ENCODE measurements at regions not wholly inside any gene's neighbourhood (a gene's known extent, or its start where the extent isn't known, plus 50 kb on each side); places are given as distances from the start of the nearest gene placed in this dataset.

DNA sequence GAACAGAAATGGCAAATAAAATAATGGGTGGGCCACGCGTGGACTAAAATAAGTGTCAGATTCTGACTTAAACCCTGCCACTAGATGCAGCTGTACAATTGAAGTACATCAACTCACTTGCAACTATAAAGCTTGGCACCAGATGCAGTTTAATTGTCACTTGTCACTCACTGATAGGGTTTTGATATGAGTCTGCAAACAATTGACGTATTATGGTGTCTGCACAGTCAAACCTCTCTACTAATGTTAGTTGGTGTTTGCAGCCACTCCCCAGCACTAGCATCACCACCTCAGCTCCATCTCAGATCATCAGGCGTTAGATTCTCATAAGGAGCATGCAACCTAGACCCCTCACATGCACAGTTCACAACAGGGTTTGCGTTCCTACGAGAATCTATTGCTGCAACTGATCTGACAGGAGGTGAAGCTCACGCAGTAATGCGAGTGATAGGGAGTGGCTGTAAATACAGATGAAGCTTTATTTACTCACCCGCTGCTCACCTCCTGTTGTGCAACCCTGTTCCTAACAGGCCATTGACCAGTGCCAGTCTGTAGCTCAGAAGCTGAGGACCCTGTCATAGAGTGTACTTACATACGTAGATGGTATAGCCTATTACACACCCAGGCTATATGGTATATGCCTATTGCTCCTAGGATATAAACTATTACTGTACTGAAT, 72.1 kb upstream of the SEMA6A start:
- no peak for DNase-seq (ENCODE audit: low read depth)
- TF ChIP-seq CTCF (IDR thresholded peaks at IDR 0.05; ENCODE audit: low read depth, low read length, missing control alignments): no peak
- no peak overlapping the region for H3K4me3 ChIP-seq (ENCODE audit: low read depth, low read length)

DNA sequence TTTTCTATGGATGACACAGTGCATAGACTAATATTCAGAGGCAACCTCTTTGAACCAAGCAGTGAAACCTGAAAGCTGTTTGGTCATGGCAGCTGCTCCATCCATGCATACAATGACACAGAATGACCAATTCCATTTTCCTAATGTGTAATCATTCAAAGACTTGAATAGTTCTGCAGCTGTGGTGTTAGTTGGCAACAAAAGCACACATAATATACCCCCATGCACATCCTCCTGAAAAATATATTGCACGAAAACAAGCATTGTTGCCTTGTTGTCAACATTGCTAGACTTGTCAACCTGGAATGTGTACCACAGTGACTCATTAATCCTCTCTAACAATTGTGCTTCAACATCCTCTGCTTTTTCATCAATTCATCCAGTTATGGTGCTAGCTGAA, 71.0 kb upstream of the SEMA6A start:
- DNase-seq (ENCODE audit: low read depth): no peak
- H3K4me3 ChIP-seq (ENCODE audit: low read depth, low read length): no peak overlapping the region
- no peak for TF ChIP-seq CTCF (IDR thresholded peaks at IDR 0.05; ENCODE audit: low read depth, low read length, missing control alignments)

DNA sequence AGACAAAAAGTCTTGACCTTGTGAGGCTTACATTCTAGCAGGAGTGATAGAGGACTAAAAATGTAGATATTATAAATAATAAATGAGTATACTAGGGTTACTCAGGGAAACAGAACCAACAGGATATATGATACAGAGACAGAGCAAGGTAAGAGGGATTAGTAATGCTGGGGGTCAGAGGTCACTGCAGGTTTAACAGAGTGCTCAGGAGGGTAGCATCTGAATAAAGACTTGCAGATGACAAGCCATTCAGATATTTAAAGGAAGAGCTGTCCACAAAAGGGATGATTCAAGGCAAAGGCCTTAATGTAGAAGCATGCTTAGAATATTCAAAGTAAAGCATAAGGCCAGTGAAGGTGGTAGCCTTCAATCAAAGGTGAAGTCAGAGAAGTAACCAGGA, 65.6 kb upstream of the SEMA6A start:
- DNase-seq (ENCODE audit: low read depth): no peak
- no peak for TF ChIP-seq CTCF (IDR thresholded peaks at IDR 0.05; ENCODE audit: low read depth, low read length, missing control alignments)
- H3K4me3 ChIP-seq (ENCODE audit: low read depth, low read length): no peak overlapping the region

DNA sequence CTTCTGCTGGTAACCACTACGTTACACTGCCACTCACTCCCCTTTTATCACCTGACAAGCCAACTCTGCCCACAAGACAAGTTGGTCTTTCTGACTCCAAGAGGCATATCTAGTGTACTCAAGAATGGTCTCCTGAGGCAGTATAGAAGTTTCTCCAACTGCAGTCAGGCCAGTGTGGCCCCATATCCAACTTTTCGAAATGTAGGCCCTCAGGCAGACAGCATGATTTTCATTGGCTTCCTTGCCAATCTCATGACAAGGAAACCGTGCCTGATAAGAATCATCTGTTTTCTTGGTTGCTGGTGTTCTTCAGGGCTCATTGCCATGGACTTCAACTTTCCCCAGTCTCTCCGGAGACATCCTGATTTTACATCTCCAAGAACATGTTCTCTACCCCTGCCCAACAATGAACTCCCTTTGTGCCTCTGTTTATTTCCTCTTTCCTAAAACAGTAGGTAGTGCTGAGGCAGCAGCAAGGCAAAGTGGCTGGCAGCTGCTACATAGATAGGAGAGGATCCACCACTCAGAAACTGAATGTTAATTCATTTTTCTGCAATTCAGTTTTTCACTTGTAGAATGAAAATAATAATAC, 62.6 kb upstream of the SEMA6A start:
- H3K4me3 ChIP-seq (ENCODE audit: low read depth, low read length): no peak overlapping the region
- TF ChIP-seq CTCF (IDR thresholded peaks at IDR 0.05; ENCODE audit: low read depth, low read length, missing control alignments): no peak

GRCh38 chr5:116632890-116633289, 58.3 kb upstream of the SEMA6A start:
- no peak for DNase-seq (ENCODE audit: low read depth)
- no peak overlapping the region for H3K4me3 ChIP-seq (ENCODE audit: low read depth, low read length)
- TF ChIP-seq CTCF (IDR thresholded peaks at IDR 0.05; ENCODE audit: low read depth, low read length, missing control alignments): no peak

More for the DNA sequence above, 62.6 kb upstream of the SEMA6A start:
- DNase-seq (ENCODE audit: low read depth): no peak

- no peak overlapping the region for H3K4me3 ChIP-seq (ENCODE audit: low read depth, low read length)
- DNase-seq (ENCODE audit: low read depth): no peak
- no peak for TF ChIP-seq CTCF (IDR thresholded peaks at IDR 0.05; ENCODE audit: low read depth, low read length, missing control alignments)
These were observed 56.5 kb upstream of the SEMA6A start for GRCh38 chr5:116631147-116631546.

DNA sequence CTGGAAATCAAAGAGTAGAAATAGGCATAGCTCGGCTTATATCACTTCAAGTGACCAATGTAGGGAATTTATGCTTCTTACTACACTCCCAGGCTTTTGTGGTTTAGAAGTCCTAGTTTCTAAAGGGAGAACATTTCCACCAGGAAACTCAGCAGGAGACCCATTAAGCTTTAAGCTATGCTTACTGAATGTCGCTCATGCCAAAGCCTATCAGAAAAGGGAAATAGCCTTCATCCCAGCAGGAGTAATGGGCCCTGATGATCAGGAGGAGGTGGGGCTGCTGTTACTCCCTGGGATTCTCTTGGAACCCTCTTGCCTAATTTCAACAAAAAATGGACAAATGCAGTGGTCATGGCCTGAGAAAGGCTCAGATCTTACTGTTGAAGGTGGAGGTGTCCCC, 54.5 kb upstream of the SEMA6A start:
- no peak for DNase-seq (ENCODE audit: low read depth)

More for the DNA sequence above, 54.5 kb upstream of the SEMA6A start:
- H3K4me3 ChIP-seq (ENCODE audit: low read depth, low read length): no peak overlapping the region
- no peak for TF ChIP-seq CTCF (IDR thresholded peaks at IDR 0.05; ENCODE audit: low read depth, low read length, missing control alignments)
